HCT116 (cell line): ENCODE measurements at regions not wholly inside any gene's neighbourhood (a gene's known extent, or its start where the extent isn't known, plus 50 kb on each side); places are given as distances from the start of the nearest gene placed in this dataset.

Source experiments
- ATAC-seq: fragments of 200-7000 bp; cut with Tn5 transposase; 2 replicates; pipeline ENCODE4 v1.9.1; 2020; ENCODE audit warnings: mild to moderate bottlenecking, moderate library complexity
- BruUV-seq: library from RNA; stranded (reverse); fragments of 400-500 nt; replicated peaks from 2 replicates; lab custom pipeline; 2021; lab: Mats Ljungman, UMichigan
- CTCF ChIA-PET: fragments of 300-600 bp; sonication (Branson Sonifier 250); formaldehyde crosslinking; loops from one replicate; lab custom pipeline; 2021; ENCODE audit warnings: antibody characterized with exemption; lab: Charles Lee
- POLR2A ChIA-PET: fragments of 300-600, 350-600 bp; sonication (Branson Sonifier 250); formaldehyde crosslinking; loops from one replicate; lab custom pipeline; 2021; ENCODE audit warnings: antibody characterized with exemption; lab: Charles Lee
- RAD21 ChIA-PET, 2 experiments: fragments of 300-600 bp; sonication (Branson Sonifier 250); formaldehyde crosslinking; loops; one replicate each; lab custom pipeline; 2023; ENCODE audit warnings: low total read pairs in 2 of 2; ENCODE audit not compliant: uncharacterized antibody in 2 of 2, unreplicated experiment in 2 of 2, low non-redundant PET in 1 of 2; lab: Charles Lee
- DNase-seq: peaks from one replicate; pipeline ENCODE4 v3.0.0-alpha.2; 2010; ENCODE audit warnings: low read depth, low spot score
- H2AFZ ChIP-seq: fragments of 200-600 bp; shearing (Covaris generic), sonication (generic); 2 replicates; pipeline ENCODE4 v1.6.1; 2017; ENCODE audit warnings: low read depth, mixed run types, mixed read lengths, antibody characterized with exemption, low read length; ENCODE audit not compliant: poor library complexity, severe bottlenecking
- H3K27ac ChIP-seq: 2 replicates; pipeline ENCODE4 v1.5.1; 2012; ENCODE audit warnings: low read depth, low read length
- H3K27me3 ChIP-seq: fragments of 200-600 bp; sonication (generic); 2 replicates; pipeline ENCODE4 v1.6.1; 2016; ENCODE audit warnings: mixed run types, low read length, mixed read lengths; ENCODE audit not compliant: insufficient read depth
- H3K36me3 ChIP-seq, 2 experiments: fragments of 200-500 bp in 1 of 2; fragments of 200-600 bp in 1 of 2; sonication (Bioruptor generic) in 1 of 2; sonication (generic) in 1 of 2; 2 replicates each; pipeline versions ENCODE4 v1.5.1 to v1.6.1; 2014 to 2016; ENCODE audit warnings: low read length in 2 of 2, inconsistent platforms in 1 of 2, mixed read lengths in 1 of 2, mixed run types in 1 of 2; ENCODE audit not compliant: insufficient read depth in 2 of 2, control insufficient read depth in 1 of 2
- H3K4me1 ChIP-seq, 2 experiments: fragments of 200-600 bp in 1 of 2; sonication (generic) in 1 of 2; 2 replicates each; pipeline versions ENCODE4 v1.5.1 to v1.6.1; 2012 to 2017; ENCODE audit warnings: low read length in 2 of 2, inconsistent platforms in 1 of 2, mild to moderate bottlenecking in 1 of 2, mixed read lengths in 1 of 2, mixed run types in 1 of 2, moderate library complexity in 1 of 2; ENCODE audit not compliant: insufficient read depth in 2 of 2, control insufficient read depth in 1 of 2
- H3K4me2 ChIP-seq: fragments of 200-600 bp; sonication (generic); 2 replicates; pipeline ENCODE4 v1.6.1; 2017; ENCODE audit warnings: mixed run types, low read length, mixed read lengths
- H3K4me3 ChIP-seq, 2 experiments: fragments of 200-600 bp in 1 of 2; sonication (generic) in 1 of 2; replicated peaks in 1 of 2; 2 replicates each; pipeline ENCODE4 v1.5.1; 2011 to 2016; ENCODE audit warnings: low read length in 2 of 2, control low read depth in 1 of 2, low read depth in 1 of 2, mild to moderate bottlenecking in 1 of 2, mixed read lengths in 1 of 2, mixed run types in 1 of 2
- H3K79me2 ChIP-seq: fragments of 200-600 bp; sonication (generic); 2 replicates; pipeline ENCODE4 v1.6.1; 2017; ENCODE audit warnings: mild to moderate bottlenecking, mixed run types, low read length, moderate library complexity, mixed read lengths; ENCODE audit not compliant: insufficient read depth
- H3K9ac ChIP-seq: fragments of 200-600 bp; sonication (generic); 2 replicates; pipeline ENCODE4 v1.6.1; 2016; ENCODE audit warnings: low read length, mixed read lengths
- H3K9me2 ChIP-seq: fragments of 200-600 bp; sonication (generic), shearing (Covaris generic); 2 replicates; pipeline ENCODE4 v1.6.1; 2017; ENCODE audit warnings: mixed run types, mild to moderate bottlenecking, moderate library complexity; ENCODE audit not compliant: insufficient read depth
- H3K9me3 ChIP-seq, 2 experiments: fragments of 200-500 bp in 1 of 2; fragments of 200-600 bp in 1 of 2; sonication (Bioruptor generic) in 1 of 2; sonication (generic) in 1 of 2; 2 replicates each; pipeline ENCODE4 v1.6.1; 2014 to 2017; ENCODE audit warnings: low read length in 2 of 2, mixed read lengths in 2 of 2, inconsistent platforms in 1 of 2, low read depth in 1 of 2, mild to moderate bottlenecking in 1 of 2, mixed run types in 1 of 2, moderate library complexity in 1 of 2; ENCODE audit not compliant: control insufficient read depth in 1 of 2, insufficient read depth in 1 of 2
- H4K20me1 ChIP-seq: fragments of 200-600 bp; sonication (generic), shearing (Covaris generic); 2 replicates; pipeline ENCODE4 v1.6.1; 2017; ENCODE audit warnings: mixed run types, mild to moderate bottlenecking, moderate library complexity; ENCODE audit not compliant: insufficient read depth
- ATF3 ChIP-seq: IDR thresholded peaks from 2 replicates; pipeline ENCODE4 v1.6.1; 2012
- CTCF ChIP-seq, 3 experiments: fragments of 200-600 bp in 1 of 3; sonication (generic) in 1 of 3; IDR thresholded peaks in 2 of 3; conservative IDR thresholded peaks in 1 of 3; 2 replicates each; pipeline ENCODE4 v1.5.1; 2012 to 2017; ENCODE audit warnings: low read depth in 2 of 3, low read length in 2 of 3, antibody characterized with exemption in 1 of 3, borderline replicate concordance in 1 of 3, control low read depth in 1 of 3, mild to moderate bottlenecking in 1 of 3, mixed read lengths in 1 of 3, mixed run types in 1 of 3, moderate library complexity in 1 of 3; ENCODE audit not compliant: insufficient read depth in 1 of 3
- EGR1 ChIP-seq: IDR thresholded peaks from 2 replicates; pipeline ENCODE4 v1.6.1; 2012; ENCODE audit warnings: low read depth
- EZH2 ChIP-seq: fragments of 200-600 bp; sonication (generic); IDR thresholded peaks from 2 replicates; pipeline ENCODE4 v1.6.1; 2017; ENCODE audit warnings: antibody characterized with exemption, mixed run types
- EZH2phosphoT487 ChIP-seq: fragments of 200-600 bp; IDR thresholded peaks from 2 replicates; pipeline ENCODE4 v1.6.1; 2018; ENCODE audit warnings: antibody characterized with exemption, borderline replicate concordance
- FOSL1 ChIP-seq: IDR thresholded peaks from 2 replicates; pipeline ENCODE4 v1.6.1; 2012; ENCODE audit warnings: low read depth
- JUND ChIP-seq: IDR thresholded peaks from 2 replicates; pipeline ENCODE4 v1.6.1; 2012
- MAX ChIP-seq: IDR thresholded peaks from 2 replicates; pipeline ENCODE4 v1.6.1; 2012
- POLR2AphosphoS5 ChIP-seq: IDR thresholded peaks from 2 replicates; pipeline ENCODE4 v1.6.1; 2011; ENCODE audit warnings: mild to moderate bottlenecking, low read depth, low read length, moderate library complexity
- RAD21 ChIP-seq: IDR thresholded peaks from 2 replicates; pipeline ENCODE4 v1.6.1; 2012; ENCODE audit warnings: low read depth, mild to moderate bottlenecking
- SIN3A ChIP-seq: IDR thresholded peaks from 2 replicates; pipeline ENCODE4 v1.6.1; 2012; ENCODE audit warnings: low read depth
- SP1 ChIP-seq: IDR thresholded peaks from 2 replicates; pipeline ENCODE4 v1.6.1; 2012; ENCODE audit warnings: low read depth
- SRF ChIP-seq: IDR thresholded peaks from 2 replicates; pipeline ENCODE4 v1.6.1; 2012; ENCODE audit warnings: low read depth
- TCF7L2 ChIP-seq: IDR thresholded peaks from 2 replicates; pipeline ENCODE4 v1.7.0; 2011; ENCODE audit warnings: borderline replicate concordance, inconsistent platforms; ENCODE audit not compliant: insufficient read depth, insufficient read length; ENCODE audit errors: extremely low read depth
- YY1 ChIP-seq: IDR thresholded peaks from 2 replicates; pipeline ENCODE4 v1.6.1; 2011; ENCODE audit warnings: low read length, low read depth, moderate library complexity, mild to moderate bottlenecking; ENCODE audit not compliant: insufficient replicate concordance; ENCODE audit errors: extremely low read depth
- ZBTB33 ChIP-seq: IDR thresholded peaks from 2 replicates; pipeline ENCODE4 v1.6.1; 2011; ENCODE audit warnings: mild to moderate bottlenecking, low read length, moderate library complexity; ENCODE audit not compliant: insufficient replicate concordance; ENCODE audit errors: extremely low read depth
- ZFX ChIP-seq: fragments of 450-650 bp; IDR thresholded peaks from 2 replicates; pipeline ENCODE4 v1.6.1; 2017
- ZNF274 ChIP-seq: fragments of 200-500 bp; sonication (Bioruptor generic); IDR thresholded peaks from 2 replicates; pipeline ENCODE4 v1.6.1; 2014; ENCODE audit warnings: mild to moderate bottlenecking, low read depth, low read length, inconsistent platforms
- intact Hi-C: fragments of 100-400 bp; cut with micrococcal nuclease; formaldehyde crosslinking; loops from 2 replicates; pipeline ENCODE4 v1.10.0; 2022

DNA sequence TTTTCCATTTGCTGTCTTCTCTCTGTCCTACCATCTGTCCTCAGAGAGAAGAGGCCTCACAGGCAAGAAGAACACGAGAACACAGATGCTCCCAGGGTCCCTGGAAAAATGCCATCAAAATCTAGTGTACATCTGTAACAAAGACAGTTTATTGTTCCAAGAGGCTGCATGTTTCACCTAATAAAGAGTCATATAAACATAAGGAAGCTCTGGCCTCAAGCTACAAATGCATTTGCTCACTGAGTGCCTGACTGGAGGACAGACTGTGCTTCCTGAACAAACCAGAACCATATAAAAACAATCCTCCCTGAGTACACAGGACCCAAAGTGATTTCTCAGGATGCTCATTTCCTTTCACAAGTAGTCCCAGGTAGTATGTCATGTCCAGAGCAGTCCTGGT, 76.3 kb upstream of the SLC44A3 start:
- H3K27me3 ChIP-seq = no peaks in the 10 kb centered on the region
- H3K4me2 ChIP-seq = no peak overlapping the region
- H3K9me3 ChIP-seq = no peaks in the 10 kb centered on the region
- no peak overlapping the region for H3K27ac ChIP-seq
- ATAC-seq = no peak
- H3K9me2 ChIP-seq = no peaks in the 10 kb centered on the region
- TF ChIP-seq FOSL1 (no peak), EZH2 (no peak), YY1 (no peak), SP1 (no peak), CTCF (IDR thresholded peaks at IDR 0.05 in 2 of 3, conservative IDR thresholded peaks at IDR 0.05 in 1 of 3; ENCODE audit: borderline replicate concordance in 1 of 3, insufficient read depth in 1 of 3, low read depth in 2 of 3, low read length in 2 of 3) (no peak), EGR1 (no peak), SIN3A (no peak), MAX (no peak), ZBTB33 (no peak), ATF3 (no peak), EZH2phosphoT487 (no peak), TCF7L2 (no peak), ZNF274 (no peak), ZFX (no peak), SRF (no peak), RAD21 (no peak), JUND (no peak), POLR2AphosphoS5 (no peak)
- peaks cover 3 to 15% of the 10 kb centered on the region in 2 experiments; a peak in 2 of 4 replicates for H3K4me1 ChIP-seq
- POLR2A ChIA-PET = no interaction called here
- H2AFZ ChIP-seq = no peak overlapping the region
- H3K9ac ChIP-seq = no peak overlapping the region
- H3K79me2 ChIP-seq = no peaks in the 10 kb centered on the region
- intact Hi-C loops = no loop called here
- no peak for DNase-seq
- no peak overlapping the region for H3K4me3 ChIP-seq
- H4K20me1 ChIP-seq = no peaks in the 10 kb centered on the region
- CTCF ChIA-PET = no interaction called here
- RAD21 ChIA-PET = no interaction called here
- H3K36me3 ChIP-seq = no peaks in the 10 kb centered on the region
- BruUV-seq = no TSS peak
